Stimulated activated CD8-positive, alpha-beta memory T cell treated with anti-CD3 and anti-CD28 coated beads, Interleukin-15, amount 100 ng/mL, for 24 hours (primary cell): ENCODE measurements at regions not wholly inside any gene's neighbourhood (a gene's known extent, or its start where the extent isn't known, plus 50 kb on each side); places are given as distances from the start of the nearest gene placed in this dataset.
"Not testable (repeated sequence)": the region's sequence is repeated elsewhere in the genome, so short reads cannot be mapped to it uniquely, and the experiment has no call there.

Experiments used
- DNase-seq: peaks from one replicate; pipeline ENCODE4 v3.0.0-alpha.2; 2020; ENCODE audit warnings: low read depth

DNA sequence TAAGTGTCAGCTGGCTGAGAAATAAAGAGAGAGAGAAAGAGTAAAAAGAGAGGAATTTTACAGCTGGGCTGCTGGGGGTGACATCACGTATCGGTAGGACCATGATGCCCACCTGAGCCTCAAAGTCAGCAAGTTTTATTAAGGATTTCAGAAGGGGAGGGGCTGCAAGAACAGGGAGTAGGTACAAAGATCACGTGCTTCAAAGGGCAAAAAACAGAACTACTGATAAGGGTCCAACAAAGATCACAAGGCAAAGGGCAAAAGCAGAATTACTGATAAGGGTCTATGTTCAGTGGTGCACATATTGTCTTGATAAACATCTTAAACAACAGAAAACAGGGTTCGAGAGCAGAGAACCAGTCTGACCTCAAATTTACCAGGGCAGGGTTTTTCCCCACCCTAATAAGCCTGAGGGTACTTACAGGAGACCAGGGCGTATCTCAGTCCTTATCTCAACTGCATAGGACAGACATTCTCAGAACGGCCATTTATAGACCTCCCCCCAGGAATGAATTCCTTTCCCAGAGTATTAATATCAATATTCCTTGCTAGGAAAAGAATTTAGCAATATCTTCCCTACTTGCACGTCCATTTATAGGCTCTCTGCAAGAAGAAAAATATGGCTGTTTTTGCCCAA lies 128.3 kb upstream of the PZP start:
- not testable (repeated sequence) for DNase-seq

DNA sequence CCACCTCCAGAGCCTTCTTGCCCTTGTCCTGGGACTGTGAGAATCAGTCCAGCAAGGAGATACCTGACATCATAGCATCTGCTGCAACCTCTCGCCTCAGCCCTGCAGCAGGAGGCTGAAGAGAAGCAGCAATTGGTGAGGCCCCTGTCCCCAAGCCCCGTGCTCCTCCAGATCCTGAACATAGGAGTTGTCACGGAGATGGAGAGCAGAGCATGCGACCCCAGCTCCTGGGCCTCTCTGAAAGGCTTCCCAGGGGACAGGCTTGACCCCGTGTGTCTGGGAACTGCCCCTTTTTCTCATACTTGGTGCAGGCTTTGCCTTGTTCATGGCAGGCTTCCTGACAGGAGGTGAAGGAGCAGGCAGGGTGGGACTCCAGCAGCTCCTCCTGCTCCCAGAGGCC lies 127.7 kb upstream of the PZP start:
- DNase-seq: no peak

DNA sequence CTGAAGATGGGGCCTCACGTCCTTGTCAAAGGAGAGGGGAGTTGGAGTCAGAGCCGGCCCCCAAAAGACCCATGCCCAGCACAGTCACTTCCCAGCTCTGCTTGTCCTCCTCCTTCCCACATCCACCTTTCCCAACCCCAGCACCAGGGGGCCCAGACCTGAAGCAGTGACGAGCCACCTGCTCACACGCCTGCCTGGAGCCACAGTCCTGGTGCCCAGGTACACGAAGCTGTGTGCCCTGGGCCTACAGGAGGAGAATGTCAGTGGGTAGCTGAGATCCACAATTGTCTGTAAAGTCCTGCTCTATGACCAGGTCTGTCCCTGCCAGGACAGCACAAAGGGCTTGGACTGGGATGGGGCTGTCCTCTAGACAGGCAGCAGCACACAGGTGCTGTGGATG lies 126.8 kb upstream of the PZP start:
- no peak for DNase-seq

DNA sequence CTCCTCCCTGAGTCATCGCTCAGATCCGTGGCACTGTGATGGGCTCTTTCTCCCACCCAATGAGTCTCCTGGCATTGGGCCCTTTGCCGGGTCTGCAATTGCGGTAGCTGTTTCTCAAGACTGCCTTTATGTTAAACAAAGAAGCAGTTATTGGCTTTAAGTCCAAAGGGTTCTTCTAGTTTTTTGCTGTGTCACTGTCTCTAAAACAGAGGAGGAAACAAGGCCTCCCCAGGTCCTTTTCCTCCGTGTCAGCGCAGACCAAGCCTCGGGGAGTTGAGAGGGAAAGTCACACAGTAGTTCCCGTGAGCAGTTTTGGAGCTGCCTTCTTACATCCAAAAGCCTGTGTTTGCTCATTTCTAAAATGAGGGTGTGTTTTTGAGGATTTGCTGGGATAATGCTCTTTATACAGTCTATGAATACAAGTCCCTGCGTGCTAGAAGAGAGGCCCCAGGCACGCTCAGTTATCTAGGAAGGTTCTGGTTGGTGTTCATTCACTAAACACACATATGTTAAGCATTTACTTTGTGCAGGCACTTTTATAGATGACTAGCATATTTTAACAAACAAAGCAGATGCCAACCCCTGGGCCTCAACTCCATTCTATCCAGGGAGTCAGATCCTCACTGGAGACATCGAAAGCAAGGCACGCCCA lies 126.0 kb upstream of the PZP start:
- DNase-seq: no peak

DNA sequence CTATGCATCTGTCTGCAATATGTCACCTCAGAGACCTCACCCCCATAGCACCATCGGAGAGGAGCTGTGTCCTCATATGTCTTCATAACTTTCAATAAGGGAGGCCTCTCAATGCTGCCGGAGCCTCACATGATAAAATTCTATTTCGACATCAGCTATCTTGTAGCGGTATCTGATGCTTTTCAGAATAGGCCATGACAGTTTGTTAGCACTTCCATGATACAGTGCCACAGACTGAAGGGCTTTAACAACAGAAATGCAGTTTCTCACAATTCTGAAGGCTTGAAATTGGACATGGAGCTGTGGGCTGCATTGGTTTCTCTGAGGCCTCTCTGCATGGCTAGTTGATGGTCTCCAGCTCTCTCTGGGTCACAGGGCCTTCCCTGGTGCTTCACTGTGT lies 125.0 kb upstream of the PZP start:
- DNase-seq: no peak

DNA sequence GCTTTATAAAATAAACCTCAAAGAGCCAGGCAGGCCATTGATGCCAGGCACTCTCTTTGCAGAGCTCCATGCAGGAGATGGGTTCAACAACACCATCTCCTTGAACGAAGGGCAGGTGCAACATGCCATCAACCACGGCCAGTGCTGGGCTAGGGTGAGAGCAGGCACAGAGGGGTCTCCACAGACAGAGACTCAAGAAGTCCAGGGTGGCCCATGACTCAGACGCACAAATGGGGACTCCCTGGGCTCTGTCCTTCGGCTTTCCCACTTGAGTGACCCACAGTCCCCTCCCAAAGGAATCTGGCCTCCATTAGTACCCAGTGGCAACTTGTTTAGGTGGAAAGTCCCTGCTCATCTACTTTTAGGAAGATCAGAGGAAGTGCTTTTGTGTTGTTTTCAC lies 124.4 kb upstream of the PZP start:
- no peak for DNase-seq

DNA sequence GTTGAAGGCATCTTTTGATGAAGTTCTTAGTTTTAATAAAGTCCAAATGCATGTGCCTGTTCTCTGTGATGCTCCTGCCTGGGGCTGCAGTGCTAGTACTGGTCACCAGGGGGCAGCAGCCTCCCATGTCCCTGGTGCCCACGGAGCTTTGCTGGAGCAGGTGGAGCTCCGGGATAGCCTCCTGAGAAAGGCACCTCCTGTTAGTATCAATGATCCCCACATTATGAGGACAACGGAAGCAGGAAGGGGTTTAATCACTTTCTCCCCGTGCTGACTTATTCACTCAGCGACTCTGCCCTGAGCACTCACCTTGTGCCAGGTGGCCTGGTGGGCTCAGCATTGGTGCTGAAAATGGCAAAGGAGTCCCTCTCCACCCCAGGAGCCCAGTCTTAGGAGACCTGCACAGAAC lies 123.0 kb upstream of the PZP start:
- peak; percentile 63 for DNase-seq

DNA sequence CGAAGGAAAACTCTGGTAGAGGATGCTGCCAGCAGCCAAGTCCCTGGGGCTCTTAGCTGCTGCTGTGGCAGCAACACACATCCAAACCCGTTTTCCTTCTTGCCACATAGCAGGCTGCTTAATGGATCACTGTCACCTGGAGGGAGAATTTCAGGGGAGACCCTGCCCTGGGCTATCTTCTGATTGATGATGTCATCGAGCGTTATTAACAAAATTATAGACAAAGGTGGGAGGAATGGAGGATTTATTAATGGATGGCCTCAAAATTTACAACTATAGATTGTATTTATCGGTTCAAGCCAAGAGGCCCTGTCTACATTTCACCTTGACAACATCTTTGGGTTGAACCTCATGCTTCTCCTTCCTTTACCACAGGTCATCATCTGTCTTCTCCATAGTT lies 120.8 kb upstream of the PZP start:
- no peak for DNase-seq

DNA sequence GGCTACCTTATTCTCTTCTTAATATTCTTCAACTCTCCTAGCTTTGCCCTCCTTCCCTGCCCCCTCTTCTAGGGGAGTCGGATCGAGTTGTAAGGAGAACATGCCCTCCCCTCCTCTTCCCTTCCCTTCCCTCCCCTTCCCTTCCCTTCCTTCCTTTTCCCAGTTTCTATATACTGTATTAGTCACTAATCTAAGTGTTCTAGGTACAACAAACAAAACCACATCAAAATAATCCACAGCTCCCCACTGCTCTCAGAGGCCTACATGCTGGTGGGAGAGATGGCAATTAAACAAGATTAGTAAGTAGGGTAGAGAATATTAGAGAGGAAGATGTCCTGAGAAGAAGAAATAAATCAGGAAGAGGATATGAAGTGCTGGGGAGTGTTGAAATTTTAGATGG lies 119.9 kb upstream of the PZP start:
- DNase-seq: no peak

DNA sequence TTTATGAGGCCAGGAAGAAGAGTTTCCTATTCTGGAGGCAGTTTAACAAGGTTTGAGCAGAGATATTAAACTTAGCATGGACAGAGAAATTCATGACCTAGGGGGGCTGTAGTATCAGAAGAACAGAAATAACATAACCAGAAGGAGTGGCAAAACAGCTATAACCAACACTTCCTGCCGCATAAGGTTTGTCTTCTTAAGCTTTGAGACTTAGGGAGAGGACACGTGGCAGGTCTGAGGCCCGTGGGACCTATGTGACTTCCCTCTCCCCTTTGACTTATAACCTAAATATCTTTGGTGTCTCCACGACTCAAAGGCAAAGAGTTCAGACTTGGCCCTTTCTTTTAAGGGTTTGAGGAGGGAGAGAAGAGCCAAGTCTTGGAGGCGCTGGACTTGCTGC lies 119.1 kb upstream of the PZP start:
- DNase-seq: no peak

DNA sequence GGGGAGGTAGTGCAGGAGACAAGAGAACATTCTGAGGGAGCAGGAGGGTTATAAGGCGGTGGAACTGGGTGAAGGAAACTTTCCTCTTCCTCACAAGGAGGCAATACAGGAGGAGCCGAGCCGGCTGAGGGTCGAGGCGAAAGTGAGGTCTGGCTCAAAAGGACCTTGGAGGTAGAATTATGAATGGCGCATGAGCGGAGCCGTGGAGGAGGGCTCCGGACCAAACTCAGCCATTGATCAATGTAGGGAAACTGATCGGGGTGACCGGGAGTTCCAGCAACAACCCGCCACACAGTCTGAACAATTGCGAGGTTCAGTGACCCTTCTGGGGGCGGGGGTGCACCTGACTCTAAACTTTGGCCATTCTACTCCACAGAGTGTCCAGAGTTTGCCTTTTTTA lies 118.7 kb upstream of the PZP start:
- not testable (repeated sequence) for DNase-seq

DNA sequence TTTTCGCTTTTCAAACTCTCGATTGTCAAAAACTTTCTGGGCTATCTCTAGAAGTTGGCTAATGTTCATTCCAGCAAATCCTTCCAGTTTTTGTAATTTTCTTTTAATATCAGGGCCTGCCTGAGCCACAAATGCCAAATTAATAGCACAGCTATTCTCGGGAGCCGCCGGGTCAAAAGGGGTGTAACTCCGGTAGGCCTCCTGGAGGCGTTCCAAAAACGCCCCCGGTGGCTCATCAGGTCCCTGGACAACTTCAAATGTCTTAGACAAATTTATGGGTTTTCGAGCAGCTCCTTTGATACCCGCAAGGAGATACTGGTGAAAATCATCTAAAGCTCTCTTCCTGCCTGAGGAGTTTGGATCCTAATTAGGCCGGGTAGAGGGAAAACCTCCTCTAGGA lies 117.9 kb upstream of the PZP start:
- no peak for DNase-seq

DNA sequence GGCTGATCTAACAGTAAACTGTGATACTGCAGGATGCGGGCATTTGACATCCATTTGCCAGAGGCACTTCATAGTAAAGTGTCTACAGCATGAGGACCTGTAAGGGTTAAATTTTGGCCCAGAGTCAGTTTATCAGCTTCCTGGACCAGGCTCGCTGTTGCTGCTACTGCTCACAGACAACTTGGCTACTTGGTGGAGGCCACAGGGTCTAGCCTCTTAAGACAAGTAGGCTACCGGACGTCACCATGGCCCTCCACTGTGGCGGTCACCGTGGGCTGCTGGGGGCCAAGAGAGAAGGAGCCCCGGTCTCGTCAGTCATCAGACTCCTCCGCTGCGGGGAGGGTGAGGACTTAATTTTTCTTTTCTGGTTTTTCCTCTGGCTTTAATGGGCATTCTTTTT lies 117.3 kb upstream of the PZP start:
- no peak for DNase-seq

DNA sequence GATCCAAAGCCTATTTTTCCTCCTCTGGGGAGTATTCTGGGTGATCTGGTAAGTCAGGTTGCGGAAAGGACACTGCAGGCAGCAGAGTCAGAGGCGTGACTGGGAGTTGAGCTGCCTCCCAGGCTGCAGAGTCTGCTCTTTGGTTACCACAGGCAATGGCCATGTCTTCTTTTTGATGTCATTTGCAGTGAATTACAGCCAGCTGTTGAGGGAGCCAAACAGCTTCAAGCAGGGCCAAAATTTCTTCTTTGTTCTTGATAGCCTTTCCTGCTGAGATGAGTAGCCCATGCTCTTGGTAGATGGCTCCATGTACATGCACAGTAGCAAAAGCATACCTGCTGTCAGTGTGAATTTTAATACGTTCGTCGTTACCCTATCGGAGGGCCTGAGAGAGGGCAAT lies 116.6 kb upstream of the PZP start:
- no peak for DNase-seq

DNA sequence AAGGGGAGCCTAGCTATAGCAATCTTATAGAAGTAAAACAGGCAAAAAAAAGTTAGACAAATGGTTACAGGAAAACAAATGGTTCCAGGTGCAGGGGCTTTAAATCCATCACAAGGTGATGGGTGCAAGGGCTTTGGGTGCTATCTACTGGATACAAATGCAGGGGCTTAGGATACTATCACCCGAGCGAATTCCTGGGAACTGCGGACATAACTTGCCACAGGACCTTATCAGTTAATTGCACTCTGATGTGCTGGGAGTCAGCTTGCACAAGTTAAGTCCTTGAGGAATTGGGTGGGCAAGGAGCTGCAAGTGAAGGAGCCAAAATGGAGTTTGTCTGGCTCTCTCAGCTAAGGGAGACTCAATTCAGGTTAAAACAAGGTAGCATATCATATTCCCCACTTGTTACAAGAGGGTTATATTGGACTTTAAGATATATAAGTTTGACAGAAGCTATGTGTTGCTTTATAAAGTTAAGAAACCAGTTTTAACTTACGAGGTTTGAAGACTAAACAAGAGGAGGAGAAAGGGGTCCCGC lies 115.0 kb upstream of the PZP start:
- no peak for DNase-seq

DNA sequence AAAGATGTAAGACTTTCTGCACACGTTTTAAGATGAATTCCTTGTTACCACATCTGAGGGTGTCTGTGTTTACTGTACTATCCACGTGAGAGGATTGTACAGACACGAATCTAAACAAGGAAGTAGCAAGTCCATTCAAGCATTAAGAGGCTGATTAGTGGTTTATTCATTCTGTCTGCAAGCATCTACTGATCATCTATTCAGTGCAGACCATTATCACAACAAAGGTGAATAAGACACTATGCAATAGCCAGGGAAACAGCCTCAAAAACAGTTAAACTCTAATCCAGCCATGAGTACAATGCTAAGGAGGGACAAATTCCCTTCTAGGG lies 111.6 kb upstream of the PZP start:
- no peak for DNase-seq

DNA sequence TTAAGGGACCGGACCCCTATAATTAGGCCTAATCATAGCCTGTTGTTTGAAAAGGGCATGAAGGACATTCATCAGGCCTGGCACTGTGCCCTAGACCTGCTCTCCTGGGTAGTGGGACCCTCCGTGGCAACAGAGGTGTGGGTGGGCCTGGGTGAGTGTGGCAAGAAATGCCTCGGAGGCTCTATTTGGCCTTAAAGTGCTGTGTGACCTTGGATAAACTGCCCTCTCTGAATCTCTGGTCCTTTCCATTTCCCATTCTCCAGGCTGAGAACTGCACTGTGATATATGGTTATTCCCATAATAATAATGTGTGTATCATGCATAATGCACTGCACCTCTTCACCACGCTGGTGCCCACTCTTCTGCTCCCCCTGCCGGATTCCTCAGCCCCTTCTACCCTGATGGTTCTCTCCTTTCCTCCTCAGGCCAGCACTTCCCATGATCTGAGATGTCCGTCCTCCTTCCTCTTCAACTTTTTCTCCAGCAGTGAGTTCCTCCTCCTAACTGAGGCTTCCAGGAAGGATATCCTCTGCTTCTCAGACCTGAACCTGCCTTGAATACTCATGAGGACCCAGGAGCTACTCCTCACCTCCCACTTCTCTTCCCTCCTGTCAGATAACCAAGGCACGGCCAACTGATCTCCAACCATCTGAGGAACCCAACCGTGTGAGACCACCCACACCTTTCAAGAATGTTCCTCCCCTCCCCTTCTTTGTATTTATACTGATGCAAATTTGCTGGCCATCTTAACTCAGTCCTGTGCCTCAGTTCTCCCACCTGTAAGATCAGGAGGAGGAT lies 111.0 kb upstream of the PZP start:
- no peak for DNase-seq

DNA sequence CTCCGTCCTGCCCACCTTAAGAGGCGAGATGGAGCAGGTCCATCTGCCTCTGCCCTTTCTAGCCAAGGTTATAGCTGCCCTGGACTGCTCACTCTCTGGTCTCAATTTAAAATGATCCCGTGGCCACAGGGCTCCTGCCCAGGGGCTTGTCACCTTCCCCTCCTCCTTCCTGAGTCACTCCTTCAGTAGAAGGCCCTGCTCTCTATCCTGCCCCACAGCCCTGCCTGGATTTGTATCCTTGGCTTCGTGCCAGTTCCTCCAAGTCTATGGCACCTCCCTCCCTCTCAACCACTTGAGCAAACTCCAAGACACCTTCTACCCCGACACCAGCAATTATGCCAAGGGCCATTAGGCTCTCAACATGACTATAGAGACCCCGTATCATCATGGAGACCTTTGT lies 105.3 kb upstream of the PZP start:
- not testable (repeated sequence) for DNase-seq

DNA sequence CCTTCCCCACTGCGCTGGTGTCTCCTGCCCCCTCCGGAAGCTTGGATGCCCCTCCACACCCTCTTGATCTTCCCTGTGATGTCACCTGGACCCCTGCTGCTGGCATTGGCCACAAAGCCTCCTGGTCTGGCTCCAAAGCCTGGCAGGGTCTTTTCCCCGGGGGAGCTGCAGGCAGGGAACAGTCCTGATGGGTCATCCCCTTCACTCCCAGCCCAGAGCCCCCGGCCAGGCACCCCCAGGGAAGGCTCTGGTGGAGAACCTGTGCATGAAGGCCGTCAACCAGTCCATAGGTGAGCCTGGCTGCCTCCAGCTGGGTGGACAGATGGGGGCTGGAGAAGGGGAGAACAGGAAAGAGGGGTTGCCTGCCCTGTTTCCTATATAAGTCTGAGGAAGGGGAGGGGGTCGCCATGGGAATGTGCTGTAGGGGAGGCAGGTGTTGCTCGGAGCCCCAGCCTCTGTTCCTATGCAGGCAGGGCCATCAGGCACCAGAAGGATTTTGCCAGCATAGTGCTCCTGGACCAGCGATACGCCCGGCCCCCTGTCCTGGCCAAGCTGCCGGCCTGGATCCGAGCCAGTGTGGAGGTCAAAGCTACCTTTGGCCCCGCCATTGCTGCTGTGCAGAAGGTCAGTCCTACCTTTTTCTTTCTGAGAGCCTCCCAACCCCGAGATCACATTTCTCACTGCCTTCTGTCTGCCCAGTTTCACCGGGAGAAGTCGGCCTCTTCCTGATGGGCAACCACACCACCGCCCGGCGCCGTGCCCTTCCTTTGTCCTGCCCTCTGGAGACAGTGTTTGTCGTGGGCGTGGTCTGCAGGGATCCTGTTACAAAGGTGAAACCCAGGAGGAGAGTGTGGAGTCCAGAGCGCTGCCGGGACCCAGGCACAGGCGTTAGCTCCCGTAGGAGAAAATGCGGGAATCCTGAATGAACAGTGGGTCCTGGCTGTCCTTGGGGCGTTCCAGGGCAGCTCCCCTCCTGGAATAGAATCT lies 104.5 kb upstream of the PZP start:
- DNase-seq: not testable (repeated sequence)

DNA sequence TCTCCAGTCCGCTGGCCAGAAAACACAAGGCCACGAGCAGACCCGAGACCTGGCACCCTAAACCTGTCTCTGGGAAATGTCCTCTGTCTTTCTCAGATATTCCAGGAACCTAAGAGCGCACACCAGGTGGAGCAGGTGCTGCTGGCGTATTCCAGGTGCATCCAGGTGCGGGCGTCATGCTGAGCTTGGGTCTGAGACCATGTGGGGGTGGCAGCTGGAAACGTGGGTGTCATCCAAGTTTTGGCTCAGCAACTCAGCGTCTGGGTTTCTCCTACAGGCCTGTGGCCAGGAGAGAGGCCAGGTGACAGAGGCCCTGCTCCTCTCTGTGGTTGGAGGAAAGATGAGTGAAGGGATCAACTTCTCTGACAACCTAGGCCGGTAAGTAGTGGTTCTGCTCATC lies 103.3 kb upstream of the PZP start:
- DNase-seq: not testable (repeated sequence)

DNA sequence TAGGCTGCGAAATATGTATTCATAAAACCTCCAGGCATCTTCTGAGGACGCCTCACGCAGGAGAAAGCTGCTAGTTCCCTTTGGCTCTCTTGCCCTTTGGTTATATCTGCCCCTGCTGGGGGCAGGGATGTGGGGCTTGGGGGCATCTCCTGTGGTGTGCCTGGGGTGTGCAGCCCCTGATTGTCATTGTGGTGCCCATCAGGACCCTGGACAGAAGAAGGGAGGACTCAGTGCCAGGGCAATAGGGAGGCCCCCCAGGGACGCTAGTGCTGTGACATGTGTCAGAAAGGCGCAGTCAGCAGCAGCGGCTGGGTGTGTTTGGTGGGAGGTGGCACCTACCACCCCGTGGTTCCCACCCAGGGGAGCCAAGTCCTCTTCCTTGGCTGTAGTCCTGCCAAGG lies 102.5 kb upstream of the PZP start:
- not testable (repeated sequence) for DNase-seq

DNA sequence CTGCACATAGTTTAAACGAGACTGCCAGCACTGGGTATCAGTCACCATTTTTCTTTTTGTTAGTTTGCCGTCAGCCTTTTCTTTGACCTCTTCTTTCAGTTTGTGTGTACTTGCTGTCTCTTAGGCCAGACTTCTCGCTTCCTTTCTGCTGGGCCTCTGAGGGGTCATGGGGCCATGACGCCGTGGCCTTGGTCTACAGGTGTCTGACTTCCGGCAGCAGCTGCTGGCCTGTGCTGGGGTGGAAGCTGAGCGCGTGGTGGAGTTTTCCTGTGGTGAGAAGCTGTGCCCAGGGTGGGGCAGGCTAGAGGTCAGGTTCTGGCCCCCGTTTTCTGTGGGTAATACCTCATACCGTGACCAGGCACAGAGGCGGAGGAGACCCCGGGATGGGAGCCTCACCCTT lies 101.6 kb upstream of the PZP start:
- not testable (repeated sequence) for DNase-seq
